H9 (cell line): ENCODE measurements at regions not wholly inside any gene's neighbourhood (a gene's known extent, or its start where the extent isn't known, plus 50 kb on each side); places are given as distances from the start of the nearest gene placed in this dataset.
A peak's percentile ranks its signal among the peaks of the same experiment; 100 is the strongest.

Source experiments
- DNase-seq: peaks from one replicate; pipeline ENCODE4 v3.0.0-alpha.2; 2017
- H2AFZ ChIP-seq: one replicate; pipeline ENCODE4 v1.6.1; 2013; ENCODE audit warnings: mild to moderate bottlenecking, low read length, control low read depth, moderate library complexity
- H2AK5ac ChIP-seq: 2 replicates; pipeline ENCODE4 v1.6.1; 2013; ENCODE audit warnings: low read length, control low read depth, mixed read lengths; ENCODE audit not compliant: insufficient read length
- H2BK120ac ChIP-seq: one replicate; pipeline ENCODE4 v1.6.1; 2013; ENCODE audit warnings: low read depth, mild to moderate bottlenecking, low read length, control low read depth, inconsistent platforms; ENCODE audit not compliant: poor library complexity, severe bottlenecking
- H2BK12ac ChIP-seq: 2 replicates; pipeline ENCODE4 v1.6.1; 2013; ENCODE audit warnings: low read length, control low read depth, mixed read lengths, low read depth; ENCODE audit not compliant: insufficient read length
- H2BK15ac ChIP-seq: 2 replicates; pipeline ENCODE4 v1.6.1; 2013; ENCODE audit warnings: low read depth, low read length, control low read depth
- H2BK20ac ChIP-seq: one replicate; pipeline ENCODE4 v1.6.1; 2013; ENCODE audit warnings: low read depth, mild to moderate bottlenecking, low read length, control low read depth, inconsistent platforms; ENCODE audit not compliant: poor library complexity, severe bottlenecking
- H2BK5ac ChIP-seq: 2 replicates; pipeline ENCODE4 v1.6.1; 2013; ENCODE audit warnings: low read length, control low read depth, mixed read lengths; ENCODE audit not compliant: insufficient read length
- H3K14ac ChIP-seq: 2 replicates; pipeline ENCODE4 v1.6.1; 2013; ENCODE audit warnings: low read length, control low read depth; ENCODE audit not compliant: insufficient read depth
- H3K18ac ChIP-seq: 2 replicates; pipeline ENCODE4 v1.6.1; 2013; ENCODE audit warnings: low read depth, mild to moderate bottlenecking, mixed read lengths, low read length, control low read depth; ENCODE audit not compliant: insufficient read length
- H3K23ac ChIP-seq: 2 replicates; pipeline ENCODE4 v1.6.1; 2013; ENCODE audit warnings: low read length, control low read depth, mixed read lengths, low read depth; ENCODE audit not compliant: insufficient read length
- H3K23me2 ChIP-seq: 2 replicates; pipeline ENCODE4 v1.6.1; 2013; ENCODE audit warnings: low read depth, mild to moderate bottlenecking, mixed read lengths, low read length, control low read depth; ENCODE audit not compliant: insufficient read length, poor library complexity, severe bottlenecking
- H3K27ac ChIP-seq: 2 replicates; pipeline ENCODE4 v1.5.1; 2013; ENCODE audit warnings: low read length, control low read depth, mixed read lengths, low read depth; ENCODE audit not compliant: insufficient read length
- H3K27me3 ChIP-seq: 2 replicates; pipeline ENCODE4 v1.6.1; 2013; ENCODE audit warnings: low read length, control low read depth, inconsistent platforms; ENCODE audit not compliant: insufficient read depth
- H3K4ac ChIP-seq: 2 replicates; pipeline ENCODE4 v1.6.1; 2013; ENCODE audit warnings: low read depth, mild to moderate bottlenecking, control low read depth, inconsistent platforms, low read length, moderate library complexity
- H3K4me1 ChIP-seq: 2 replicates; pipeline ENCODE4 v1.6.1; 2013; ENCODE audit warnings: low read length, control low read depth, inconsistent platforms; ENCODE audit not compliant: insufficient read depth
- H3K4me2 ChIP-seq: 2 replicates; pipeline ENCODE4 v1.6.1; 2013; ENCODE audit warnings: low read length, control low read depth, mixed read lengths; ENCODE audit not compliant: insufficient read length, insufficient read depth
- H3K56ac ChIP-seq: 2 replicates; pipeline ENCODE4 v1.6.1; 2013; ENCODE audit warnings: low read depth, mild to moderate bottlenecking, mixed read lengths, low read length, control low read depth; ENCODE audit not compliant: insufficient read length
- H3K79me1 ChIP-seq: 2 replicates; pipeline ENCODE4 v1.6.1; 2013; ENCODE audit warnings: low read depth, mild to moderate bottlenecking, moderate library complexity, low read length, control low read depth, inconsistent platforms; ENCODE audit not compliant: insufficient read depth, poor library complexity, severe bottlenecking
- H3K79me2 ChIP-seq: 2 replicates; pipeline ENCODE4 v1.6.1; 2013; ENCODE audit warnings: low read length, control low read depth, inconsistent platforms; ENCODE audit not compliant: insufficient read depth
- H3K9ac ChIP-seq: 2 replicates; pipeline ENCODE4 v1.6.1; 2013; ENCODE audit warnings: low read length, control low read depth, mixed read lengths; ENCODE audit not compliant: insufficient read length; ENCODE audit errors: extremely low read depth
- H3K9me3 ChIP-seq: one replicate; pipeline ENCODE4 v1.6.1; 2013; ENCODE audit warnings: low read depth, low read length, inconsistent platforms; ENCODE audit not compliant: control insufficient read depth
- H3T11ph ChIP-seq: one replicate; pipeline ENCODE4 v1.6.1; 2013; ENCODE audit warnings: mild to moderate bottlenecking, low read length, control low read depth, inconsistent platforms
- H4K20me1 ChIP-seq: one replicate; pipeline ENCODE4 v1.6.1; 2013; ENCODE audit not compliant: control insufficient read depth, insufficient read length, insufficient read depth
- H4K5ac ChIP-seq: 2 replicates; pipeline ENCODE4 v1.6.1; 2013; ENCODE audit warnings: low read depth, mild to moderate bottlenecking, mixed read lengths, low read length, control low read depth; ENCODE audit not compliant: insufficient read length
- H4K8ac ChIP-seq: replicated peaks from 2 replicates; pipeline ENCODE4 v1.6.1; 2013; ENCODE audit warnings: low read length, control low read depth, mixed read lengths, low read depth; ENCODE audit not compliant: insufficient read length
- H4K91ac ChIP-seq: 2 replicates; pipeline ENCODE4 v1.6.1; 2013; ENCODE audit warnings: low read depth, mild to moderate bottlenecking, moderate library complexity, mixed read lengths, low read length, control low read depth; ENCODE audit not compliant: insufficient read length
- H3K27ac Mint-ChIP-seq, 3 experiments: 2 replicates in 2 of 3; 3 replicates in 1 of 3; pipeline ENCODE4 v1.8.0; 2020 to 2021; ENCODE audit warnings: mixed read lengths in 3 of 3, mild to moderate bottlenecking in 1 of 3, moderate library complexity in 1 of 3
- H3K27me3 Mint-ChIP-seq: 2 replicates; pipeline ENCODE4 v1.8.0; 2021; ENCODE audit warnings: low read depth, mild to moderate bottlenecking, moderate library complexity, mixed read lengths
- H3K36me3 Mint-ChIP-seq, 3 experiments: 2 replicates in 2 of 3; 3 replicates in 1 of 3; pipeline ENCODE4 v1.8.0; 2020 to 2021; ENCODE audit warnings: low read depth in 3 of 3, mixed read lengths in 3 of 3; ENCODE audit not compliant: insufficient read depth in 1 of 3
- H3K4me1 Mint-ChIP-seq, 2 experiments: 2 replicates each; pipeline ENCODE4 v1.8.0; 2020; ENCODE audit warnings: mixed read lengths in 2 of 2
- H3K4me3 Mint-ChIP-seq, 2 experiments: 2 replicates in 1 of 2; 3 replicates in 1 of 2; pipeline ENCODE4 v1.8.0; 2020 to 2021; ENCODE audit warnings: mild to moderate bottlenecking in 2 of 2, mixed read lengths in 2 of 2, moderate library complexity in 1 of 2
- H3K9me3 Mint-ChIP-seq, 2 experiments: 2 replicates in 1 of 2; 3 replicates in 1 of 2; pipeline ENCODE4 v1.8.0; 2020; ENCODE audit warnings: mild to moderate bottlenecking in 2 of 2, mixed read lengths in 2 of 2, moderate library complexity in 1 of 2
- CTCF ChIP-seq: fragments of 200-600 bp; sonication (generic); conservative IDR thresholded peaks from 3 replicates; pipeline ENCODE4 v1.8.0; 2021; ENCODE audit warnings: antibody characterized with exemption, mild to moderate bottlenecking
- WGBS: extraction: QIAGEN DNeasy Blood & Tissue Kit; methylation state at CpG from one replicate; pipeline ENCODE4 v1.1.7; 2013; ENCODE audit warnings: missing lambda C conversion rate, low lambda C conversion rate, mixed read lengths; ENCODE audit not compliant: insufficient read length; ENCODE audit errors: extremely low coverage; 5-methylcytosine and 5-hydroxymethylcytosine counted together

DNA sequence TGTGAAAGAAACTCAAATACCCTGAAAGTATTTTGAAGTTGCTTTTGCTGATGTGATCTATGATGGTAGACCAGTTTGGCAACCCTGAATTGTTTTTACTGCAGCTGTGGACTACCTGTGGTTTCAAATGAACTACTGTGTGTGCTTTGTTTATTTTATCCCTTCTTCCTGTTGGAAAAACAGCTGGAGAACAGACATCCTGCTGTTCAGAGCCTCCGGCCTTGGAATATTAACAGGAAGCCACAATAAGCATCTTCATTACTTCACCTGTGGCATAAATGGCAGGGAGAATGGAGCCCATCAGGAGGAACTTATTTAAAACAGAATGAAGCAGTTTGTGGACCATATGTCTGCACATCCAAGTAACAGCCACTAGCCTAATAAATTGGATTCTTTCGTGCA lies 104.8 kb downstream of the DUSP6 start:
- Histone ChIP-seq H3K79me1 (no peaks in the 10 kb centered on the region), H3K14ac (no peak overlapping the region), H2BK15ac (no peak overlapping the region), H4K5ac (no peak overlapping the region), H3K4ac (no peak overlapping the region), H2BK120ac (no peak overlapping the region), H4K20me1 (no peaks in the 10 kb centered on the region), H3K23me2 (no peaks in the 10 kb centered on the region), H3K18ac (no peak overlapping the region), H4K8ac (no peak overlapping the region), H2AK5ac (no peak overlapping the region), H2BK5ac (no peak overlapping the region), H4K91ac (no peak overlapping the region), H3K4me1 (peaks cover 13% of the 10 kb centered on the region; the same call in 1 of the 2 replicates), H2BK20ac (no peak overlapping the region), H3K4me2 (peak overlapping the region; percentile 16), H3K9me3 (no peaks in the 10 kb centered on the region), H3K56ac (no peak overlapping the region), H3K27me3 (no peaks in the 10 kb centered on the region; the same call in 1 of the 2 replicates), H3T11ph (no peak overlapping the region), H3K27ac (no peak overlapping the region), H2BK12ac (no peak overlapping the region), H2AFZ (no peak overlapping the region), H3K79me2 (no peaks in the 10 kb centered on the region), H3K9ac (no peak overlapping the region), H3K23ac (no peak overlapping the region)
- no peak for TF ChIP-seq CTCF
- no peaks in the 10 kb centered on the region; a peak in 1 of 5 replicates for H3K9me3 Mint-ChIP-seq
- H3K27me3 Mint-ChIP-seq = peaks cover 52% of the 10 kb centered on the region
- peak overlapping the region in 1 of 3 experiments; percentile 49; a peak in 2 of 7 replicates for H3K27ac Mint-ChIP-seq
- H3K36me3 Mint-ChIP-seq = 0 out of 7 replicates have a peak, but pooled peaks cover 0 to 1% (median 0%) of the 10 kb centered on the region in 3 experiments
- H3K4me1 Mint-ChIP-seq = peaks cover 32 to 36% of the 10 kb centered on the region in 2 experiments
- DNase-seq = peak; percentile 47
- H3K4me3 Mint-ChIP-seq = peak overlapping the region in 1 of 2 experiments; percentile 21; a peak in 1 of 5 replicates
- WGBS = no CpG with 5 or more reads among the region's 2 CpGs
